ENCODE measurements at regions not wholly inside any gene's neighbourhood (a gene's known extent, or its start where the extent isn't known, plus 50 kb on each side); places are given as distances from the start of the nearest gene placed in this dataset.

GRCh38 chr17:73724990-73725389, 80.7 kb upstream of the SDK2 start:
- no peaks in the 10 kb centered on the region for H4K20me1 ChIP-seq (ENCODE audit: insufficient read depth, low read length)
- no peak overlapping the region for H3K27ac ChIP-seq (ENCODE audit: extremely low read length, insufficient read depth, low read length)
- BruUV-seq (replicated peaks), result no TSS peak
- H3K9ac ChIP-seq (ENCODE audit: insufficient read depth, low read depth, low read length), result no peak overlapping the region
- in situ Hi-C loops (cut with HindIII; ENCODE audit: extremely low pct_ligation_motif_present, low pct_unique_long_range_greater_than_20kb), result no loop called here
- no peak for TF ChIP-seq TMF1 (CRISPR knock-in tag; IDR thresholded peaks at IDR 0.05; ENCODE audit: low read depth)
- TF ChIP-seq ZNF761 (CRISPR knock-in tag; conservative IDR thresholded peaks at IDR 0.05), result no peak
- H2AFZ ChIP-seq (ENCODE audit: low read length), result no peak overlapping the region
- FAIRE-seq (no peak), ATAC-seq (no peak), DNase-seq (ENCODE audit: low spot score) (no peak)
- ChIA-PET POLR2A (no interaction called here), CTCF (ENCODE audit: low intra/inter-chr PET ratio, low total read pairs) (no interaction called here)
- peaks cover 7% of the 10 kb centered on the region for H3K4me1 ChIP-seq (ENCODE audit: insufficient read depth, low read length)
- no peaks in the 10 kb centered on the region for H3K79me2 ChIP-seq (ENCODE audit: insufficient read depth, low read length)
- H3K27me3 ChIP-seq (ENCODE audit: control insufficient read depth in 1 of 2, insufficient read depth in 2 of 2, low read length in 2 of 2), result peaks cover 8 to 62% of the 10 kb centered on the region in 2 experiments
- WGBS (ENCODE audit: low lambda C conversion rate), result 0% methylated on average over 4 of the region's 4 CpGs
- no peak overlapping the region for H3K4me2 ChIP-seq (ENCODE audit: low read depth, low read length)
- no peak overlapping the region for H3K4me3 ChIP-seq (replicated peaks in 1 of 3; ENCODE audit: insufficient read depth in 1 of 3, low read depth in 2 of 3, low read length in 3 of 3)
- intact Hi-C loops (cut with micrococcal nuclease; ENCODE audit: unreplicated experiment), result no loop called here
- no peaks in the 10 kb centered on the region for H3K36me3 ChIP-seq (replicated peaks in 1 of 2; ENCODE audit: control insufficient read depth in 1 of 2, insufficient read depth in 2 of 2, low read length in 2 of 2)
- H3K9me3 ChIP-seq (ENCODE audit: low read length), result no peaks in the 10 kb centered on the region

GRCh38 chr17:73725794-73726515, 81.7 kb upstream of the SDK2 start:
- WGBS (ENCODE audit: low lambda C conversion rate), result 44% methylated on average over 10 of the region's 12 CpGs
- H3K9ac ChIP-seq (ENCODE audit: insufficient read depth, low read depth, low read length), result no peak overlapping the region
- no peaks in the 10 kb centered on the region for H4K20me1 ChIP-seq (ENCODE audit: insufficient read depth, low read length)
- FAIRE-seq (no peak), ATAC-seq (no peak; the same call in 2 of the 3 replicates), DNase-seq (ENCODE audit: low spot score) (no peak)
- no peak overlapping the region for H3K27ac ChIP-seq (ENCODE audit: extremely low read length, insufficient read depth, low read length)
- in situ Hi-C loops (cut with HindIII; ENCODE audit: extremely low pct_ligation_motif_present, low pct_unique_long_range_greater_than_20kb) (no loop called here), intact Hi-C loops (cut with micrococcal nuclease; ENCODE audit: unreplicated experiment) (no loop called here)
- CTCF ChIA-PET (ENCODE audit: low intra/inter-chr PET ratio, low total read pairs), result no interaction called here
- no peaks in the 10 kb centered on the region for H3K36me3 ChIP-seq (replicated peaks in 1 of 2; ENCODE audit: control insufficient read depth in 1 of 2, insufficient read depth in 2 of 2, low read length in 2 of 2)
- no TSS peak for BruUV-seq (replicated peaks)
- H3K27me3 ChIP-seq (ENCODE audit: control insufficient read depth in 1 of 2, insufficient read depth in 2 of 2, low read length in 2 of 2), result peaks cover 7 to 53% of the 10 kb centered on the region in 2 experiments
- H3K79me2 ChIP-seq (ENCODE audit: insufficient read depth, low read length), result no peaks in the 10 kb centered on the region
- no peaks in the 10 kb centered on the region for H3K4me1 ChIP-seq (ENCODE audit: insufficient read depth, low read length)
- TF ChIP-seq KLF9 (CRISPR knock-in tag; IDR thresholded peaks at IDR 0.05; ENCODE audit: low read depth), result no peak
- TF ChIP-seq BCLAF1 (IDR thresholded peaks at IDR 0.05), result no peak
- no peak overlapping the region for H2AFZ ChIP-seq (ENCODE audit: low read length)
- POLR2A ChIA-PET, result no interaction called here
- no peak overlapping the region for H3K4me2 ChIP-seq (ENCODE audit: low read depth, low read length)
- H3K9me3 ChIP-seq (ENCODE audit: low read length), result peaks cover 6% of the 10 kb centered on the region
- no peak overlapping the region for H3K4me3 ChIP-seq (replicated peaks in 1 of 3; ENCODE audit: insufficient read depth in 1 of 3, low read depth in 2 of 3, low read length in 3 of 3)

Data from HepG2 (cell line).